GM03348 (cell line): ENCODE measurements at regions not wholly inside any gene's neighbourhood (a gene's known extent, or its start where the extent isn't known, plus 50 kb on each side); places are given as distances from the start of the nearest gene placed in this dataset.

Experiments
- DNase-seq: peaks from one replicate; pipeline ENCODE4 v3.0.0; 2012; ENCODE audit warnings: low spot score

DNA sequence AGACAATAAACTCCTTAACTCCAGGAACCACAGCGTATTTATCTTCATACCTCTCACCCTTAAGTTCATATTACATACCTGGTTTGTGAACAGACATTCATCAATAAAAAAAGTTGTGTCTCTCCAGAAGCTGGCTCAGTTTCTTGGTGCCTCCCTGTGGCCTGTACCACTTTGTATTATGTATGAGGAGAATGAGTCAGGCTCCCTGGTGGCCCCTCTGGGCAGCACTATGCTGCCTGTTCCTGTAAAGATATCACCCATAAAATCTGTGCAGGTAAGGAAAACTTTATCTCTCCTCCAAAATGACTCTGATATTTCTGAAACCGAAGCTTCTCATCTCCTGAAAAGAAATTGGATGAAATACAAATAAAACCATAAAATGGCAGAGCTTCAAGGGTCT is 198.4 kb upstream of the NT5C1B start:
- DNase-seq, result no peak

DNA sequence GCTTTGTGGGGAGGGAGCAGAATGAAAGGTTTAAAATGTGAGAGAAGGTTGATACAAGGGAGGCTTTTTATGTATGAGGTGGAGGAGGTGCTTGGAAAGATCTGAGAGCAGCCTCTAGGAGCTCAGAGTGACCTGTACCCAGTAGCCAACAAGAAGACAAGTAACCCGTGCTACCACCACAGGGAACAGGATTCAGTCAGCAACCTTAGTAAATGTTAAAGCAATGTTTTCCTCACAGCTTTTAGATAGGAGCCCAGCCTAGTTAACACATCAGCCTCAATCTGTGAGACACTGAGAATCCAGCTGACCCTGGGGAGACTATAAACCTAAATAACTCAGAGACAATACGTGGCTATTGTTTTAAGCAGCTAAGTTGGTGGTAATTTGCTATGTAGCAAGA is 194.9 kb upstream of the NT5C1B start:
- no peak for DNase-seq

DNA sequence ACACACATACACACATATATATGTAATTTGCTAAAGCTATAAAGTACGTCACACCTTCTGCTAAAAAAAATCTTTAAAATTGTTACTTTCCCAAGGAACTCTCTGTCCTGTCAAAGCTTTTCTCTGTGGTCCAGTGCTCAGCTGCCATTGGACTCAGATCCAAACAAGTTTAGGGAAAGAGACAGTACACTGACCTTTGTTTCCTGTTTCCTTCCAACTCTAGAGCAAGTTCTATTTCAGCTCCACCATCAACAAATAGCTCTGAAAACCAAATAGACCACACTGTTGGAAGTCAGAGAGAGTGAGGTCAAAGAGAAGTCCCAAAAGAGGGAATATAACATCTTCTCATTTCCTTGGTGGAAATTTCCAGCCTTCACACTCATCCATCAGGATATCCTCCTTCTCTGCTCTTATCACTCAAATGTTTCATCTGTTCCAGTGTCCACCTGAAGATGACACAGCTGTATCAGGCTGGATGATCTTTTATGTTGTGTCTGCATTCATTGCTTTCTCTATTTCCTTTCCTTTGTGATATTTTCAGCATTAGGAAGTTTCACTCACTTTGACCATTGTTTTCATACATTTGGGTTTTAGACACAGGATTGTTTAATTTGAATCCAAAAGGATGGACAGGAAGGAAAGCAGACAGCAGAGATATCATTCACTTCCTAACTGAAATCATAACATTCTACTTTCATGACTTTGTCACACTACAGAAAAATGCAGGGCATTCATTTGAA is 192.3 kb upstream of the NT5C1B start:
- DNase-seq, result no peak

DNA sequence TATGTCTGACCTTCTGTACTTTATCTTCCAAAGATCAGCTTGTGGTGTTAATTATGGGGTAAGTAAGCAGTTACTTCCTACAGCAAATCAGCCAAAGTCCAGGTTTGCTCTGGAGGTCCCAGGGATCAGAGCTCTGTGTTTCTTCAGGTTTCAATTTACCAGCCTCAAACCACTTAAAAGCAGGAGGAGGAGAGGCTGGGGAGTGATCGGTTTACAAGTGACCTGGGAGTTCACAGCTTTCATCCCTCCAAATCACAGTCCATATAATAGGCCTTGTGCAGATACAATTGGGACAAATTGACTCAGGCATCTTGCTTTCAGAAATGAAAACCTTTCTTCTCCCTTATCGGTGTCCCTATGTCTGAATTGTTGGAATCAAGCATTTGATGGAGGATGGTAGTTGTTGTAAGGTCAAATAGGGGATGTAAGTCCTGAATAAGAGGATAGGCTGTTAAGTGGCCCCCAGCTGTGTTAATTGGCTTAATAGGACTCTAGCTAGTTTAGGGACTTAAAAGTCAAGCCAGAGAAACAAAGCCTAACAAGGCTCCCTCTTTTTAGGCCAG is 188.0 kb upstream of the NT5C1B start:
- no peak for DNase-seq

DNA sequence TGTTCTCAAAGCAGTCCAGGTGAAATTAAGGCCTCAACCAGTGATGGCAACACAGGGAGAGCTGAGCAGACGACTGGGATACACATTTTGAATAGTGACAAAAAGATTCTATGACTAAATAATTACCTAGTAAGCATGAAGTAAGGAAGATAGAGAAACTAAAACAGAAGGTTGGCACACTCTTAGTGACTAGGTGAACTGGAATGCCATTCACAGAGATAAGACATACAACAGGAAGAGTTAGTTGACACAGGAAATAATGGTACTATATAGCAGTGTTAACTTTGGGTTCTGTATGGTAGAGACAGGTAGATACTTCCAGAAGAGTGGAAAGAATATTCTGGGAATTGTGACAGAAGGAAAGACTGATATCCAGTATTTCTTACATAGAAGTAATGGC is 181.8 kb upstream of the NT5C1B start:
- no peak for DNase-seq

DNA sequence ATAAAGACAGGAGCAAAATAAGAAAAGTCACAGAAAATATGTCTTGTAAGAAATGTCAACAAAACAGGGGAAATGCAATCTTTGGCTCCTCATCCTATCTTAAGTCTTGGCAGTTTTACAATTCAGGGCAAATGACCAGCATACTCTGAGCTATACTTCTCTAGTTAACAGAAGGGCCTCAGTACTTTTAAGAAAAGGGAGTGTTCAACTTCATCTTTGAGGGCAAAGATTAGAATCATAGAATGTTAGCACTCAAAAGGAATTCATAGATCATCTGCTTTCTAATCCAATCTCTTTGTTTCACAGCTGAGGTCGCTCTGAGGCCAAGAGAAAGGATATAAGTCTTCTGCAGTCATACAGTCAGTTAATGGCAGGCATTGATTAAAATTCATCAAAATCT is 174.0 kb upstream of the NT5C1B start:
- DNase-seq, result no peak

DNA sequence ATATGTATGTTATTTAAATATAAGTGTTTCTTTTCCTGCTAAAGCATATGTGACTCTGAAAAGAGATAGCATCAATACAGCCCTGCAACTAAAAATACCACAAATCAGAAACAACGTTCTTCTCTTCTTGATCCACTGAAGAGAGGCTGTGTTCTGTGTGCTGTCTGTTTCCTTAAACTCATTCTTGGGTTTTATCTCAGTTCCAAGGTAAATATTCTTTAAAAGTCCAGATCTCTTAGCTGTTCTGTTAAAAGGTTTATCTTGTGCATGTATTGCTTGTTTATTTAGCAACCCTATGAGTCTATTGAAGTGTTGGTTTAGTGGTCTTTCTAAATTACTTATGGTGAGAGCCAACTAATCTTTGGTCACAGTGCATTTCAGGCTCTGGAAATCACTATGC is 173.3 kb upstream of the NT5C1B start:
- DNase-seq, result no peak

DNA sequence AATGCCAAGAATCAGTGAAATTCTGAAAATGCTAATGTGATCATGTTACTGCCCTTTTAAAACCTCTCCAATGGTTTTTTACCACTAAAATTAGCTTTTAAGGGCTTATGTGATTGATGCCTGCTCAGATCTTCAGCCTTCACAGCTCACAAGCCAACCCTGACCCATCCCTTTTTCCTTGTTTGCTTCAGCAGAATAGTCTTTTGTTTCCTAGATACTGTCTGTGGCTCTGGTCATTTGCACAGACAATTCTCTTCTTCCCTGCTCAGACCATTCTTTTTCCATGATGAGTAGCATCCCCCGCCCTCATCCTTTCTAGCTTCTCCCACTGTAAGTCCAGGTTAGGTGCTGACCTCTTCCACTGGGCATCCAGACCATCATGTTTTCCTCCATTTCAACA is 164.9 kb upstream of the NT5C1B start:
- no peak for DNase-seq

DNA sequence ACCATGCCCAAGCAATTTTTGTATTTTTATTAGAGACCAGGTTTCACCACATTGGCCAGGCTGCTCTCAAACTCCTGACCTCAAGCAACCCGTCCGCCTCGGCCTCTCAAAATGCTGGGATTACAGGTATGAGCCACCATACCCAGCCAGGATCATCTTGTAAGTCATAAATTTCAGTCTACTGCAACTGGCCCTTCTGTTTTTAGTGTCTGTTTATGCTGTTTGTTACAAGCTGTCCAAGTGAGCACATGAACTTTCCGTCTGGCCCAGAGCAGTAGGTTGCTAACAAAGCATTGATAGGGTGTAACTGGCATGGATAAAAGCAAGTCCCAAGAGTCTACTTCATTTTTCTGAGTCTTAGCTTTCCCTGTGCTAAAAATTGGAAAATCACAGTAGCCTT is 164.4 kb upstream of the NT5C1B start:
- DNase-seq, result no peak

DNA sequence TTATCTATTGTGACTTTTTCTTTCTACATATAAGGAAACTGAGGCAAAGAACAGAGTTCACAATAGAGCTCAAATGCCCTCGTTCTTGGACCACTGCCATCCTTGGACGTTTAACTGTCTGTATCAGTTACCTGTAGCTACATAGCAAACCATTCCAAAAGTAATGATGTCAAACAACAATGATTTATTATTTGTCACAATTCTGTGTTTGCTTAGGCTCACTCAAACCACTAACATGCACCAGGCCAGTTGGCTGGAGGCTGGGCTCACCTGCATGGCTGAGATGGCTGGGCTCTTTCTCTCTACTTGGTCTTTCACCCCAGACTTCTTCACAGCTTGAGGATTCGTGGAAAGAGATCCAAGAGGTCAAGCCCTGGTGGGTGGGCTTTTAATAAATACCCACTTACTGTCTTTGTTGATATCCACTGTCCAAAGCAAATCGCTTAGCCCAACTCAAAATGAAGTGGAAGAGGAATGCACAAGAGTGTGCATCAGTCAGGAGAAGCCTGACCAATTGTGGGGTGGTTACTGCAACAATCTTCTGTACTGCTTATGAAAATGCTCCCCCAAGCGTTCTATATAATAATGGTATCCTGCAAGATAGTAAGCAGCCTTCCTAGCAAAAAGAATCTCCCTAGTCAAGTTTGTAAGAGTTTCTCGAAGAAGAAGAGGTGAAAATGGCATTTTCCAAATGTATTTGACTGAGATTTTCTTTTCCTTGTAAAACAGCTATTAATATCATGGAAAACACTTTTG is 163.5 kb upstream of the NT5C1B start:
- DNase-seq, result peak; percentile 4

DNA sequence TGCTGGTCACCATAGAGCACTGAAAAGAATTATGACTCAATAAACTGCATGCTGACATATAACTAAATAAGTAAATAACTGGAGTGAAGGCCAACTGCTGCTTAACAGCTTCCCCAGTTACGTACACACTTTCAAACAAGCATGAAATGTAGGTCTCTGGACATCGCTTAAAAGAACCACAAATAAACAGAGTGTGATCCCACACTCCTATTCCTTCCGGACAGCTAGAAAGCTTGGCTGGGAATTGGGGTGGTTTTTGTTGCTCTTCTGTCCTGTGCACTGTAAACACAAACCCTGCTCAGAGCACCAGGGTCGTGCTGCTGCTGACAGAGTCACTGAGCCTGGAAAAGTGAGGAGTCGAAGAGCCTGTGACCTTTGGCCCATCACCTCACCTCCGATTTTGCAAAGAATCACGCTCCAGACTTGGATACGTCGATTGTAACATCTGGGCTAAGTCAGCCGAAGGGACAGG is 162.7 kb upstream of the NT5C1B start:
- no peak for DNase-seq

DNA sequence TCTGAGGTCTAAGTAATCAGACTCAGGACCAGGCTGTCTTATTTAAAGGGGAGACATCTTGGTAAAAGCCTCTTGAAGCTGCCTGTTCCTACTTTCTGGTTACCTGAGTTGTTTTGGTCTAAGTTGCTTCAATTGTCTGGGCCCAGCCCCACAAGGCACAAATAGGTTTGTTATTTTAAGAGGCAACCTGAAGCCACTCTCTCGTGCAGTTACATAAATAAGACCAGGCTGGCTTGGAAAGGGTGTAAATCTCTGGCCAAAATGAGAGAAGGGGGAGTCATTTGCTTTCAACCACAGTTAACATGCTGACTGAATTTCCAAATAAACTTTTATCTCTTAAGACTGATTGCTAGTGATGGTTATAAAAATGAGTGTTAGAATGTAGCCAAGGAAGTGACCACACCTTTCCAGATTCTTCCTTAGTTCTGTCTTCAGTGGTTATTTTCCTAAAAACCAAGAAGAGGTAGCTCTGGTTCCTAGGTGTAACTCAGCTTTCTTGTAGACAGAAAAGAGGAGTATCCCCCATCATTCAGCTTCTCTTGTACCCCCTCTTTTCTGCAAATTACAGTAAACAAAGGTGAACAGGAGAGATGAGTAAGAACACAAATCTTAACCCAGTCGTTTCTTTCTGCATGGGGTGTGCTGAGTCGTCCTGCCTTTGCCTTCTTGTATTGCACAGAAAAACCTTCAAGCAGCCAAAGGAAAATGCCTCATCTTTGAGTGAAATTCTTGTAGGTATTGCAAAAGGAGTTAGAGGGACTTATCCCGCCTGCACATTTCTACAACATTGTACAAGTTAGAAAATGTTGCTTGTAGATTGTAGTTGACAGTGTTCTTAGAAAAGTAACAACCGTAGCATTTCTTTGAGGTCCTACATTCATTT is 161.5 kb upstream of the NT5C1B start:
- peak; percentile 5 for DNase-seq

DNA sequence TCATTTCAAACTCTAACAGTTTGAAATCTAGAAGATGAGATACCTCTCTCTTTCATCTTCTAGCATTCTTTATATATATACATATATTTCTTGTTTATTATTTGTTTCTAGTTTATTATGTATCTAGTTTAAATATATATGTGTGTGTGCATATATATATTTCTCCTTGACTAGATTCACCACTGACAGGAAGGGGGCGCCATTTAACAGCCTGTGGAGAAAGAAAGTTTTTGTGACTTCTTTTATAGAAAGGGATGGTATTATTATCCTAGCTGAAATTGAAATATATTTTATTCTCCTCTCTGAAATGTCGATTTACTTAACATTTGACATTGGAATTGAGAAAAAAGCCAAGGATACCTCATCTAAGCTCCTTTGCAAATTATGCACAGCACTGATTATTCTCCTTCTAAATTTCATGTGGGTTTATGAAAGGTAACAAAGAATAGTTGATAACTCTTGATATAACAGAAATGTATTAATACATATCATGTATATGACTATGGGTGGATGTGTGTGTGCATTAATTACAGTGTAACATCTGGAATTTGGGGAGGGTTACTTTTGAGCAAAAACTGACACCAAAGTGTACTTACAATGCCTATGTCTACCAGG is 160.7 kb upstream of the NT5C1B start:
- peak; percentile 41 for DNase-seq

DNA sequence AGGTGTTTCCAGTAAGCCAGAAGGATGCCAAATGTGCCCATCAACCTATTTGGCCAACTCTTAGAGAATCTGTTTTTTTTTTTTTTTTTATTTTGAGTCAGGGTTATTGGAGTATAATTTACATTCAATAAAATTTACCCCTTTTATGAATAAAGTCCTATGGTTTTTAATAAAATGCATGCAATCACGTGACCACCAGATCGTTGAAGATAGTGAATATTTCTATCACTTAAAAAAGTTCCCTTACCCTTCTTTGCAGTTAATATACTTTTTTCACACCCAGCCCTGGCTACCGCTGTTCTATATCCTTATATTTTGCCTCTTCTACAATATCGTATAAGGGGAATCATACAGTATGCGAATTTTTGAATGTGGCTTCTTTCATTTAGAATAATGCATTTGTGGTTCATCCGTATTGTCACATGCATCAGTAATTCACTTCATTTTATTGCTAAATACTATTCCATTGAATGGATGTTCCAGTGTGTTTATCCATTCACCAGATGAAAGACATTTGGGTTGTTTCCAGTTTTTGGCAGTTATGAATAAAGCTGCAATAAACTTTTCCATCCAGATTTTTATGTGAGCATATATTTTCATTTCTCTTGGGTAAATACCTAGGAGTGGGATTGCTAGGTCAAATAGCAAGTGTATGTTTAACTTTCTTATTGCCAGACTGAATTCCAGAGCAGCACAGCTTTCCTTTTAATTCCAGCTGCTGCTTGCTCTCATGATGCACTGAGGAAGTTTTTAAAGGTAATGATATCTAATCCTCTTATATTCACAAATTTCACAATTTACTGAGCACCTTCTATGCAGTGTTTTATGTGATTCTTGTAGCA is 156.3 kb upstream of the NT5C1B start:
- DNase-seq, result no peak

DNA sequence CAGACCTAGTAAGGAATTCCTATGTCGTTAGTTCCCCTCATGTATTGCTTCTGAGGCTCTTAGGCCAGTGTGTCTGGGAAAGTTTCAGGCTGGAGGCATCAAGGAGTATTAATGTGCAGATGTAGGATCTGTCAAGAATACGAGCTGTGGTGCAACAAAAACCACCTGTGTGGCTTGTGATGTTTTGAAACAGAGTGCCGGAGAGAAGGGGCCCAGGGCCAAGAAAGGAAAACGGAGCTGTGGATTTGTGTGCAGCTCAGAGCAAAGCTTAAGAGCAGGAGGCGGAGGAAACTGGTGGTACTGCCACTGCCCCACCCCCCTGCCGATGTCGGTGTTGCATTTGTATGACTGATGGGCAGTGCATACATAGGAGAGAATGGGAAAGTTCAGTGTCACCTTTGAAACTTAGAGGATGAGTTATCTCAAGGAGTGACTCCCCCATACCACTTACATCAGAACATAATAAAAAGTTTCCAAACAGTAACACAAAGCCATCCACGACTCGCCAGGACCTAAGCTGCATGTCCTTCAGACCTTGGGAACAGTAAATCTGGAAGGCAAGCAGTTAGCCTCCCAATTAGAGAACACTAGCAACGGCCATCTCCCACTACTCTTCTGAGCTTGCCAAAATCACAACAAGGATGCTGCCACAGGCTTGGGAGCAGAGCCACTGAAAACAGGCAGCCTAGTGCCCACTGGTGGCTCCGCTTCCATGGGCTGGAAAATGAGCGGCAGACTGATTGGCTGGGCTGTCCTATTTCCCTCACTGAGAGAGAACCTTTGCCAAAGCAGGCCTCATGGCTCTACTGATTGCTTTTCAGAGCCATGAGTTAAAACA is 152.7 kb upstream of the NT5C1B start:
- no peak for DNase-seq

DNA sequence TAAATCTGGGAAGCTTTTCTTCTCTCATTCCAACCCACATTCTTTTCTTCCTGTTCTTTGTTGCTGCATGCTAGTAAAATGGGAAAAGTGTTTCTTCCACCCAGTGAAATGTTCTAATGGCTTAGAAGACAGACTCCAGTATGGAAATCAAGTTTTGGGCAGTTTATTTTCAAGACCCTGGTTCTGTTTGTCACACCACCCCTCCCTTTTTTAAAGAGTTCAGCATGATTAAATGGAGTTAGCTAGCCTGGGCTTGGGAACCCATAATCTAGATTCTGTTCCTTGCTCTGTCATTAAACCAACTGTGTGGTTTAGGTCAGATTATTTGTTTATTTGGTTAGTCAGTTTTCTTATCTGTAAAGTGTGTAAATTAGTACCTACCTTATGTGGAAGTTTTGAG is 151.8 kb upstream of the NT5C1B start:
- DNase-seq, result no peak

DNA sequence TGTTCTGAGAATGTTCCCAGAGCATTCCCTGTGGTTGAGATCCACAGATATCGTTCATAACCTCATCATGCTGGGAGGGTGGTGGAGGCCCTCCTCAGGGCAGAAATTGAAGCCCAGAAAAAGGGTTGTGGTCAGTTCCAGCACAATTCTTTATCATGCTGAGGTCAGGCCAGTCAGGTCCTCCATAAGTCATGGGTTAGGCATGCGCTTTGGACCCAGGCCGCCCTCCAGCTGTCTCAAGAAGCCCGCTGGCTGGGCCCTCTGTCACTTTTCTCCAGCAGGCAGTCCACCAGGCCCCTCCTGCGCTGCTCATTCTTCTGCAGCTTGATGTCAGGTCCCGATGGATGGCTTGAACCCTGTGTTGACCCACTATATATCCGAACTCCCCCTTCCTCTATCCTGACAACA is 151.1 kb upstream of the NT5C1B start:
- no peak for DNase-seq

DNA sequence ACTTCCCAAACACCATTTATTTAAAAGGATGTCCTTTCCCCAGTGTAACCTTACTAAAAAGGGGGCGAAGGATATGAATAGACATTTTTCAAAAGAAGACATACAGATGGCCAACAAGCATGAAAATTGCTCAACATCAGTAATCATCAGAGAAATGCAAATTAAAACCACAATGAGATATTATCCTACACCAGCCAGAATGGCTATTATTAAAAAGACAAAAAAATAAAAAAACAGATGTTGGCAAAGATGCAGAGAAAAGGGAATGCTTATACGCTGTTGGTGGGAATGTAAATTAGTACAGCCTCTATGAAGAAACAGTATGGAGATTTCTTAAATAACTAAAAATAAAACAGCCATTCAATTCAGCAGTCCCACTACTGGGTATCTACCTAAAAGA is 142.3 kb upstream of the NT5C1B start:
- DNase-seq, result no peak

DNA sequence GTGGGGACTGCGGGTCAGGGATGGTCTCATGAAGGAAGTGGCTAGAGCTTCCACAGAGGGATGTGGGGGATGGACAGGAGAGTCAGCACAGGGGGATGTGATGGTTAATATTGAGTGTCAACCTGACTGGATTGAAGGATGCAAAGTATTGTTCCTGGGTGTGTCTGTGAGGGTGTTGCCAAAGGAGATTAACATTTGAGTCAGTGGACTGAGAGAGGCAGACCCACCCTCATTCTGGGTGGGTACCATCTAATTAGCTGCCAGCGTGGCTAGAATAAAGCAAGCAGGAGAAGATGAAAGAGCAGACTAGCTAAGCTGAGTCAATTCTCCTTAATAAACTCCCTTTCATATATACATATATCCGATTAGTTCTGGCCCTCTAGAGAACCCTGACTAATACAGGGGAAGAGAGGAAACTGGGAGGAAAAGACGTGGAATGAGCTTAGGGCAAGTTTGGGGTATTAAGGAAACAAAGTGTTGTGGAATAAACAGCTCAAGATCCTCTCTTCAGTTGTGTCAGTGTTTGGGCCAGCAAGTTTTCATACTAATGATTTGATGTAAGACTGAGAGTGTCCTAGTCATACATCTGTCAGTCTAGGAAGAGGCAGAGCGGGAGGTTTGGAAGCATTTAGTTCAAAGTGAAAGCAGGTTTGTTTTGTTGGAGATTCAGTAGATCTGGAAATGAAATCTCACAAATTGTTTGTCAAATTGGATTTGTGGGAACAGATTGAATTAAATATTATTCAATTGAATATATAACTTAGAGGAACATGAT is 135.2 kb upstream of the NT5C1B start:
- no peak for DNase-seq
